Central memory CD8-positive, alpha-beta T cell (primary cell): ENCODE measurements at regions not wholly inside any gene's neighbourhood (a gene's known extent, or its start where the extent isn't known, plus 50 kb on each side); places are given as distances from the start of the nearest gene placed in this dataset.

ENCODE experiments used
- ATAC-seq: fragments of 150-1000 bp; cut with Tn5 transposase; replicated peaks from 2 replicates; pipeline ENCODE4 v1.10.0; 2022; ENCODE audit warnings: mild to moderate bottlenecking, moderate FRiP score, moderate number of reproducible peaks; ENCODE audit not compliant: poor library complexity, severe bottlenecking; ENCODE audit errors: extremely low read depth
- DNase-seq, 2 donors: peaks; one replicate each; pipeline ENCODE4 v3.0.0; 2021; ENCODE audit warnings: low spot score in 2 of 2
- H3K27ac Mint-ChIP-seq: one replicate; pipeline ENCODE4 v1.8.0; 2022; ENCODE audit warnings: low read depth, mild to moderate bottlenecking, moderate library complexity, mixed read lengths
- H3K27me3 Mint-ChIP-seq: one replicate; pipeline ENCODE4 v1.8.0; 2022; ENCODE audit warnings: mixed read lengths
- H3K36me3 Mint-ChIP-seq: one replicate; pipeline ENCODE4 v1.8.0; 2022; ENCODE audit warnings: mild to moderate bottlenecking, moderate library complexity, mixed read lengths; ENCODE audit not compliant: insufficient read depth
- H3K4me1 Mint-ChIP-seq: one replicate; pipeline ENCODE4 v1.8.0; 2022; ENCODE audit warnings: mixed read lengths
- H3K4me3 Mint-ChIP-seq: one replicate; pipeline ENCODE4 v1.8.0; 2022; ENCODE audit warnings: mild to moderate bottlenecking, moderate library complexity, mixed read lengths
- H3K9me3 Mint-ChIP-seq: one replicate; pipeline ENCODE4 v1.8.0; 2022; ENCODE audit warnings: mixed read lengths

GRCh38 chr6:92763274-92763584 lies 656.1 kb downstream of the EPHA7 start:
- H3K9me3 Mint-ChIP-seq: peaks cover 10% of the 10 kb centered on the region
- no peak for DNase-seq
- H3K27me3 Mint-ChIP-seq: no peaks in the 10 kb centered on the region
- no peak for ATAC-seq
- H3K36me3 Mint-ChIP-seq: no peaks in the 10 kb centered on the region
- no peaks in the 10 kb centered on the region for H3K4me1 Mint-ChIP-seq
- no peak overlapping the region for H3K4me3 Mint-ChIP-seq
- H3K27ac Mint-ChIP-seq: no peak overlapping the region

- DNase-seq (no peak), ATAC-seq (no peak)
- H3K4me3 Mint-ChIP-seq: no peak overlapping the region
- peaks cover 10% of the 10 kb centered on the region for H3K9me3 Mint-ChIP-seq
- H3K36me3 Mint-ChIP-seq: no peaks in the 10 kb centered on the region
- H3K4me1 Mint-ChIP-seq: no peaks in the 10 kb centered on the region
- no peak overlapping the region for H3K27ac Mint-ChIP-seq
- no peaks in the 10 kb centered on the region for H3K27me3 Mint-ChIP-seq
Measured at GRCh38 chr6:92762443-92763273, 656.7 kb downstream of the EPHA7 start.

- no peak for DNase-seq
- Mint-ChIP-seq H3K27ac (no peak overlapping the region), H3K27me3 (no peaks in the 10 kb centered on the region), H3K9me3 (no peaks in the 10 kb centered on the region), H3K4me3 (no peak overlapping the region), H3K4me1 (no peaks in the 10 kb centered on the region), H3K36me3 (no peaks in the 10 kb centered on the region)
- no peak for ATAC-seq
Measured at GRCh38 chr6:92759178-92759577, 660.2 kb downstream of the EPHA7 start.

- H3K27ac Mint-ChIP-seq: no peak overlapping the region
- H3K4me1 Mint-ChIP-seq: no peaks in the 10 kb centered on the region
- no peak for DNase-seq
- ATAC-seq: no peak
- H3K9me3 Mint-ChIP-seq: peaks cover 2% of the 10 kb centered on the region
- no peaks in the 10 kb centered on the region for H3K36me3 Mint-ChIP-seq
- H3K4me3 Mint-ChIP-seq: no peak overlapping the region
- H3K27me3 Mint-ChIP-seq: no peaks in the 10 kb centered on the region
Measured at GRCh38 chr6:92757925-92758324, 661.4 kb downstream of the EPHA7 start.

GRCh38 chr6:92756912-92757311 lies 662.4 kb downstream of the EPHA7 start:
- H3K4me3 Mint-ChIP-seq: no peak overlapping the region

DNA sequence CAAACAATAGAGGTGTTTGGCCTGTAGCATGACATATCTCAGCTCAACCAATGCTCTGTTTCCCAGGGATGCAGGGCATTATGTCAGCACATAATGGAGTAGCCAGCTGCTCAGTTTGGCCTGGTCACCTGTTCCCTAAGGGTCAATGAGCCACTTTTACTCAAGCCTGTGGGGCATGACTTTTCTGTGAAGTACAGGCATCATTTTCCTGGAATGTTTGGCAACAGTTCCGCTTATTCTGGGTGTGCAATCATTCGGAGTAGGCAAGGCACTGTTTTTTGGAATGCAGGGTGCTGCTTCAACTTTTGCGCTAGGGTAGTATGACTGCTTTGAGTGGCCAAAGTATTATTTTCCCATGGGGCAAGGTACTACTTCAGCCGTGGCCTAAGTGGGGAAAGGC lies 665.4 kb downstream of the EPHA7 start:
- ATAC-seq: no peak
- H3K4me3 Mint-ChIP-seq: no peak overlapping the region
- H3K36me3 Mint-ChIP-seq: no peaks in the 10 kb centered on the region
- H3K27ac Mint-ChIP-seq: no peak overlapping the region
- DNase-seq: no peak
- H3K27me3 Mint-ChIP-seq: no peaks in the 10 kb centered on the region
- H3K4me1 Mint-ChIP-seq: no peaks in the 10 kb centered on the region
- H3K9me3 Mint-ChIP-seq: peaks cover 14% of the 10 kb centered on the region

More at GRCh38 chr6:92756912-92757311, 662.4 kb downstream of the EPHA7 start:
- ATAC-seq (no peak), DNase-seq (no peak)
- Mint-ChIP-seq H3K36me3 (no peaks in the 10 kb centered on the region), H3K4me1 (no peaks in the 10 kb centered on the region), H3K9me3 (peaks cover 12% of the 10 kb centered on the region), H3K27ac (no peak overlapping the region), H3K27me3 (no peaks in the 10 kb centered on the region)

DNA sequence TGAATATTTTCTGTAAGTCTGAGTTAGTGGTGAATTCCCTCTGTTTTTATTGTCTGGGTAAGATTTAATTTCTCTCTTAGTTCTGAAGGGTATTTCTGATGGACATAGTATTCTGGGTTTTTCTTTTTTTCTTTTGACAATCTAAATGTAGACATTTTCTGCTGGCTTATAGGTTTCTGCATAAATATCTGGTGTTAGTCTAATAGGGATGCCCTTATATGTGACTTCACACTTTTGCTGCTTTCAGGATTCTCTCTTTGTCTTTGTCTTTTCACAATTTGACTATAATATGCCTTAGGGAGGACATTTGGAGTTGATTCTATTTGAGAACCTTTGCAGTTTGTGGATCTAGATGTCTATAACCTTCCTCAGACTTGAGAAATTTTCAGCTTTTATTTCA lies 667.2 kb downstream of the EPHA7 start:
- DNase-seq (no peak), ATAC-seq (no peak)
- H3K9me3 Mint-ChIP-seq: peaks cover 14% of the 10 kb centered on the region
- H3K4me3 Mint-ChIP-seq: no peak overlapping the region
- H3K27me3 Mint-ChIP-seq: no peaks in the 10 kb centered on the region
- no peaks in the 10 kb centered on the region for H3K4me1 Mint-ChIP-seq
- H3K36me3 Mint-ChIP-seq: no peaks in the 10 kb centered on the region
- H3K27ac Mint-ChIP-seq: no peak overlapping the region

- no peak for ATAC-seq
Measured at GRCh38 chr6:92748131-92748530, 671.2 kb downstream of the EPHA7 start.

GRCh38 chr6:92737983-92738382 lies 681.4 kb downstream of the EPHA7 start:
- Mint-ChIP-seq H3K4me1 (no peaks in the 10 kb centered on the region), H3K9me3 (peaks cover 9% of the 10 kb centered on the region), H3K4me3 (no peak overlapping the region), H3K36me3 (no peaks in the 10 kb centered on the region), H3K27ac (no peak overlapping the region), H3K27me3 (no peaks in the 10 kb centered on the region)
- DNase-seq: no peak
- no peak for ATAC-seq

More at GRCh38 chr6:92748131-92748530, 671.2 kb downstream of the EPHA7 start:
- Mint-ChIP-seq H3K9me3 (peaks cover 20% of the 10 kb centered on the region), H3K36me3 (no peaks in the 10 kb centered on the region), H3K27me3 (no peaks in the 10 kb centered on the region), H3K4me1 (no peaks in the 10 kb centered on the region), H3K27ac (no peak overlapping the region), H3K4me3 (no peak overlapping the region)
- DNase-seq: no peak

GRCh38 chr6:92723390-92723931 lies 695.9 kb downstream of the EPHA7 start:
- peaks cover 5% of the 10 kb centered on the region for H3K4me1 Mint-ChIP-seq
- no peaks in the 10 kb centered on the region for H3K27me3 Mint-ChIP-seq
- DNase-seq (peak in 1 of 2 donors; percentile 13), ATAC-seq (peak; percentile 73)
- peaks cover 9% of the 10 kb centered on the region for H3K9me3 Mint-ChIP-seq
- peak overlapping the region; percentile 12 for H3K4me3 Mint-ChIP-seq
- no peaks in the 10 kb centered on the region for H3K36me3 Mint-ChIP-seq
- H3K27ac Mint-ChIP-seq: no peak overlapping the region

DNA sequence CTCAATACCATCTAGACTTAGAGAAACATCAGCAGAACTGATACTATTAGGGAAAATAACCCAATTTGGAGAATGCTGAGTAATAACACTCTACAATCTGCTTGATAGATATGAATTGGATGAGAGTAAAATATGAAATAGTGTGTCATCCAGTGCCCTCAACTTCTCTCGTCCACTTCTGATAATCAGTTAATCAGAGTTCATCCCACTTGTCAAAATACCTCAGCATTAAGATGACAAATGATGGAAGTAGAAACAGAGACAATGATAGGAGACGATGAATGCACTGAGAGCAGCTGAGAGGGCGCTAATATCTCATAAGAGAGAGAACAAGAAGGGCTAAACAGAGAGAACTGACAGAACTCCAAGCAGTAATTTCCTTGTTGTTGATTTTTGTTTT lies 699.6 kb downstream of the EPHA7 start:
- Mint-ChIP-seq H3K4me1 (peaks cover 5% of the 10 kb centered on the region), H3K4me3 (no peak overlapping the region), H3K27ac (no peak overlapping the region), H3K9me3 (peaks cover 9% of the 10 kb centered on the region), H3K27me3 (no peaks in the 10 kb centered on the region), H3K36me3 (no peaks in the 10 kb centered on the region)
- ATAC-seq: no peak
- no peak for DNase-seq

GRCh38 chr6:92716638-92717037 lies 702.7 kb downstream of the EPHA7 start:
- Mint-ChIP-seq H3K9me3 (peaks cover 4% of the 10 kb centered on the region), H3K27me3 (no peaks in the 10 kb centered on the region), H3K27ac (no peak overlapping the region), H3K36me3 (no peaks in the 10 kb centered on the region), H3K4me1 (no peaks in the 10 kb centered on the region), H3K4me3 (no peak overlapping the region)
- DNase-seq (no peak), ATAC-seq (no peak)

DNA sequence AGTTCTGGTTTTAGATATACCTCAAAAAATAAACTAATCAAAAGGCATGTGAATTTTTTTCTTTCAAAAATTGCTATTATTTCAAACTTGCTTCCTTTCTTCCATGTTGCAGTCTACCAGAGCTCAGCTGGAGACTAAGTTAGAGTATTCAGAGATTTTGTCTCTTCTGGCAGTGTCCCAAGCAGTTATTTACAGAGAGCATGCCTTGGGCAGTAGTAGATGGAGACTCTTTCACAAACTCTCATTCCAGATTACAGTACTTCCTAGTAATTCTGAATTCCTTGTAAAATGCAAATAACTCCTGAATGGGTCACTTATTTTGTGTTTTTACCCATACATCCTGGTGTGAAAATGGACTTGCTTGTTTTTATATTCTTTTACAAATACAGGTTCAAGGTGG lies 703.4 kb downstream of the EPHA7 start:
- Mint-ChIP-seq H3K9me3 (peaks cover 3% of the 10 kb centered on the region), H3K4me3 (no peak overlapping the region), H3K36me3 (no peaks in the 10 kb centered on the region), H3K27ac (no peak overlapping the region), H3K4me1 (no peaks in the 10 kb centered on the region), H3K27me3 (no peaks in the 10 kb centered on the region)
- no peak for ATAC-seq
- DNase-seq: no peak
